Lower leg skin (tissue), 4 donors: ENCODE measurements at regions not wholly inside any gene's neighbourhood (a gene's known extent, or its start where the extent isn't known, plus 50 kb on each side); places are given as distances from the start of the nearest gene placed in this dataset.

Experiments
- DNase-seq, 2 donors: peaks; one replicate each; pipeline ENCODE4 v3.0.0-alpha.2; 2019; ENCODE audit warnings: low spot score in 2 of 2
- H3K4me3 ChIP-seq: fragments of 200-600 bp; sonication (generic); 2 replicates; pipeline ENCODE4 v1.5.1; 2017; ENCODE audit warnings: mild to moderate bottlenecking, low read depth; ENCODE audit not compliant: poor library complexity, severe bottlenecking
- POLR2A ChIP-seq, 2 donors: fragments of 450-650 bp; IDR thresholded peaks; one replicate each; pipeline ENCODE4 v1.6.1; 2016 to 2017; ENCODE audit warnings: antibody characterized with exemption in 2 of 2, mild to moderate bottlenecking in 1 of 2, moderate library complexity in 1 of 2
- WGBS, 2 donors: methylation state at CpG; one replicate each; pipeline ENCODE4 v1.1.5; 2018; 5-methylcytosine and 5-hydroxymethylcytosine counted together
- intact Hi-C: fragments of 100-400 bp; cut with DNase I; formaldehyde crosslinking; loops from one replicate; pipeline ENCODE4 v1.15.0; 2023; ENCODE audit warnings: low total_unique reads
- TF ChIP-seq, protein P1 (sequence below), 3 donors: fragments of 450-650 bp; IDR thresholded peaks; one replicate each; pipeline ENCODE4 v1.5.1; 2016; ENCODE audit warnings: antibody characterized with exemption in 3 of 3, mild to moderate bottlenecking in 3 of 3, moderate library complexity in 2 of 3

DNA sequence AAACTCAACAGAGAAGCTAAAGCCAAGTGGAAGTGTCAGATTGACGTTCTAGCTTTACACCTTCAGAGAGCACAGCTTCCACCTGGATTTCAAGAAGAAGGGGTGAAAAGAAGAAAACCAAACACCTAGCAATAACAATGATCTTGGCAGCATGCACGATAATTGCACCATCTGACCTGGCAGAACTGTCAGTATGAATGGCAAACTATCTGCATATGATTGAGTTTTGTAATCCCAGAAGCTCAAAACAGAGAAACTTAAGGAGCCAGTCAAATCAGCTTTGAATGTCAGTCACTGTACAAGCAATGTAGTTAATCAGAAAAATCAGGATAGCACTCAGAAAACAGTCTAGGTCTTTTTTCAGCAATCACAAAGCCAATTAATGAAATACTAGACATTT is 427.1 kb downstream of the ZFHX3 start:
- no peak for DNase-seq
- no peak overlapping the region for H3K4me3 ChIP-seq
- intact Hi-C loops, result no loop called here
- no peak for TF ChIP-seq POLR2A (IDR thresholded peaks at IDR 0.05)
- TF ChIP-seq, protein P1, sequence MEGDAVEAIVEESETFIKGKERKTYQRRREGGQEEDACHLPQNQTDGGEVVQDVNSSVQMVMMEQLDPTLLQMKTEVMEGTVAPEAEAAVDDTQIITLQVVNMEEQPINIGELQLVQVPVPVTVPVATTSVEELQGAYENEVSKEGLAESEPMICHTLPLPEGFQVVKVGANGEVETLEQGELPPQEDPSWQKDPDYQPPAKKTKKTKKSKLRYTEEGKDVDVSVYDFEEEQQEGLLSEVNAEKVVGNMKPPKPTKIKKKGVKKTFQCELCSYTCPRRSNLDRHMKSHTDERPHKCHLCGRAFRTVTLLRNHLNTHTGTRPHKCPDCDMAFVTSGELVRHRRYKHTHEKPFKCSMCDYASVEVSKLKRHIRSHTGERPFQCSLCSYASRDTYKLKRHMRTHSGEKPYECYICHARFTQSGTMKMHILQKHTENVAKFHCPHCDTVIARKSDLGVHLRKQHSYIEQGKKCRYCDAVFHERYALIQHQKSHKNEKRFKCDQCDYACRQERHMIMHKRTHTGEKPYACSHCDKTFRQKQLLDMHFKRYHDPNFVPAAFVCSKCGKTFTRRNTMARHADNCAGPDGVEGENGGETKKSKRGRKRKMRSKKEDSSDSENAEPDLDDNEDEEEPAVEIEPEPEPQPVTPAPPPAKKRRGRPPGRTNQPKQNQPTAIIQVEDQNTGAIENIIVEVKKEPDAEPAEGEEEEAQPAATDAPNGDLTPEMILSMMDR (IDR thresholded peaks at IDR 0.05), result no peak
- 52 to 71% methylated on average over 2 of the region's 2 CpGs for WGBS, 2 donors

DNA sequence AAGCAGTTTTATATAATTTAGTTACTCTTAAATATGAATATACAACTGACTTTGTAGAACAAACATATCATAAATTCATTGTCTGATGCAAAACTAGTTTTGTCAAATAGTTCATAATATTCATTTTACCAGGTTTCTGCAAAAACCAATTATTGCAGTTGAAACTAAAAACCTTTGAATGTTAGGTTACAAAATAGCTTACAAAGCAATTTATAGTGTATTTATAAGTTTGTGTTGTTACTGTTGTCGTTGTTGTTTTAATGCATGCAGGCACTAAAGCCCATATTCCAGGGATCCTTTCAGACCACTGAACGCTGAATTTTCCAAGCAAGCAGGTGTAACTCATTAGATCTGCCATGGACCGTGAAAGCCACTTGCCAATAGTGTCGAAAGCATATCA is 427.6 kb downstream of the ZFHX3 start:
- 82 to 88% methylated on average over 4 of the region's 4 CpGs for WGBS, 2 donors
- DNase-seq, result no peak
- intact Hi-C loops, result no loop called here
- no peak overlapping the region for H3K4me3 ChIP-seq
- TF ChIP-seq, protein P1 (IDR thresholded peaks at IDR 0.05), result no peak
- TF ChIP-seq POLR2A (IDR thresholded peaks at IDR 0.05), result no peak

DNA sequence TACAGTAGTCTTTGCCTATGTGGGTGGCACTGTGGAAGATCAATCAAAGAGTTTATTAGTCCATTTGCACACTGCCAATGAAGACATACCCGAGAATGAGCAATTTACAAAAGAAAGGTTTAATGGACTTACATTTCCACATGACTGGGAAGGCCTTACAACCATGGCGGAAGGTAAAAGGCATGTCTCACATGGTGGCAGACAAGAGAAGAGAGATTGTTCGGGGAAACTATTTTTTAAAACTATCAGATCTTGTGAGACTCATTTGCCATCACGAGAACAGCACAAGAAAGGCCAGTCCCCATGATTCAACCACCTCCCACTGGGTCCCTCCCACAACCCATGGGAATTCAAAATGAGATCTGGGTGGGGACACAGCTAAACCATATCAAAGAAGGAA is 432.1 kb downstream of the ZFHX3 start:
- 91 to 95% methylated on average over 4 of the region's 4 CpGs for WGBS, 2 donors
- TF ChIP-seq POLR2A (IDR thresholded peaks at IDR 0.05), result no peak
- DNase-seq, result no peak
- intact Hi-C loops, result no loop called here
- H3K4me3 ChIP-seq, result no peak overlapping the region

DNA sequence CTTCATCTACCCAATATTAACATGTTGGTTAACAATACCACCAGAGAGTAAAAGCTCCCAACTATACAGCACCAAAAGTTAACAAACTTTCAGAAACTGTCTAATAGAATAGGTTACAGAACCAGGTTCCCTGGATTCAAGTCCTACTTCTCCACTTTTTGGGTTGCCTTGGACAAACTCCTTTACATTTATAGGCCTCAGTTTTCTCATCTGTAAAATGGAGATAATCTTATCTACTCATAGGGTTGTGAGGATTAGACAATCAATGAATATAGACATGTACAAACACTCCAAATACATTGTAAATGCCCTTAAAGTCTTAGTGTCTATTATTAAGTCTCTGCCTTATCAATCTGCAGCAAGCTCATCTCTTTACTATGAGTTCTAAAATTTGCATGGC is 435.2 kb downstream of the ZFHX3 start:
- no peak for DNase-seq
- TF ChIP-seq, protein P1 (IDR thresholded peaks at IDR 0.05), result no peak
- TF ChIP-seq POLR2A (IDR thresholded peaks at IDR 0.05), result no peak
- no peak overlapping the region for H3K4me3 ChIP-seq
- intact Hi-C loops, result no loop called here

DNA sequence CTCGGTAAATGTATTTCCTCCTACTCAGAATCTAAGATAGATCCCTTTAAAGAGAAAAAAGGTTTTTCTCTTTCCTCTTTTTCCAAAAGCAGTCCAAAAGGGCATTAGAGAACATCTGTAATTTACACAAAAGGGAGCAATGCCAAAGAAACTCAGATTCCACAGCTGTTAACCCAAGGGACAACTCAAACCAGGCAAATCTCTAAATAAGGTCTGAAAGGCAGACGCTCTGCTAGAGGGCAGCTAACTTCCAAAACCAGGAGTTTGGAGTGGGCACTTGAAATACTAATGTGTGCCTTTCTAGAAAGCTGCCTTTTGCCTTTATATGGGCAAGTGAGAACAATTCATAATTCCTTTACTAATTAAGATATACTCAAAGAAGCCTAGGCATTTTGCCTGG is 435.7 kb downstream of the ZFHX3 start:
- no peak overlapping the region for H3K4me3 ChIP-seq
- TF ChIP-seq, protein P1 (IDR thresholded peaks at IDR 0.05), result no peak
- no peak for TF ChIP-seq POLR2A (IDR thresholded peaks at IDR 0.05)
- intact Hi-C loops, result no loop called here
- no peak for DNase-seq
- 47 to 50% methylated on average over 2 of the region's 2 CpGs for WGBS, 2 donors

DNA sequence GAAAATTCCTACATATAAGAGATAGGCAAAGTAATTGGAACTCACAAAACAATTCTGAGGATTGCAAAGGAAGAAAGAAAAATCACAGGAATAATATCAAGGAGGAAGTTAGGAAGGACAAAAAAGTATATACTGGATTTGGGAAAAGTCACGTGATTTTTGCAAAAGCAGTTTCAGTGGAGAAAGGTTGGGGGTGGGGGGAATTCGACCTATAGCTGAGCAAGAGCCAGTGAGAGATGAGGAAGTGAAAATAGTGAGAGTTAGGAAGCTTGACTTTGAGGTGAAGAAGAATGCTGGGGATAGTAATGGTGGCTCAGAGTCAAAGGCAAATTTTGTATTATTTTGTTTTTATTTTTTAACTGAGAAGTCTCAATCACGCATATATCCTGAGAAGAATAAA is 438.0 kb upstream of the PMFBP1 start:
- H3K4me3 ChIP-seq, result no peak overlapping the region
- intact Hi-C loops, result no loop called here
- TF ChIP-seq, protein P1 (IDR thresholded peaks at IDR 0.05), result no peak
- TF ChIP-seq POLR2A (IDR thresholded peaks at IDR 0.05), result no peak
- 71 to 77% methylated on average over 3 of the region's 3 CpGs for WGBS, 2 donors
- no peak for DNase-seq
